GM21381 (cell line): ENCODE measurements at regions not wholly inside any gene's neighbourhood (a gene's known extent, or its start where the extent isn't known, plus 50 kb on each side); places are given as distances from the start of the nearest gene placed in this dataset.

Experiments used
- ATAC-seq: cut with Tn5 transposase; IDR thresholded peaks from one replicate; pipeline ENCODE4 v1.9.1; 2021; ENCODE audit warnings: mild to moderate bottlenecking, moderate library complexity; ENCODE audit not compliant: unreplicated experiment

DNA sequence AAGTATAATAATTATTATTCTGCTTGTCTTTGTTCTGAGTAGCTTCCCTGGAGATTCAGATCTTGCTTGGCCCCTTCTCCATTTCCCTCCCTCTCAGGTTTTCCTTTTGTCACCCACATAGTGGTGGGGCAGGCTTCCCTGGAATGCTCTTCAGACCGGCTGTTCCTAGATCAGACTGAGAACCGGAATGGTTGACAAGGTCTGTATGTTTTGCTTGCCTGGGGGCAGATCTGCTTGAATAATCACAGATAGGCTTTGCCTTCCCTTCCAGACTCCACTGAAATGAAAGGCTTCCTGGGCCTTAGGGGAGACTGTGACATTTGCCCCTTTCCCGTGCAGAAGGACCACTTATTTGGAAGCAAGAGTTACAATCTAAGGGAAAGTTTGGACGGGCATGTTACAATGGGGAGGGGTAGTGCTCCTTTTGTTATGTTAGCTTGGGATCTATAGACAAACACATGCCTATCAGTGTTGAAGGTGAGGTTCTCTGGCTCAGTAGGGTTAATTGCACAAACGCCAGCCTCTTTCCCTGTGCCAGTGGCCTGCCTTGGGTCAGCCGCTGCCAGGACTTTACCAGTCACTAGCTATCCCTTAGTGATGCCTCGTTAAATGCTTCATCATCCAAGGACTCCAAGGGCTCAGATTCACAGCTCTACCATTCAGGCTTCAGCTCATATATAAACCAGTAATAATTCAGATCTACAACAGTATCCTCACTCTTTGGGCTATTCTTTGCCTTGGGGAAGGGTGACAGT, 178.6 kb downstream of the SNAPC1 start:
- ATAC-seq: no peak

DNA sequence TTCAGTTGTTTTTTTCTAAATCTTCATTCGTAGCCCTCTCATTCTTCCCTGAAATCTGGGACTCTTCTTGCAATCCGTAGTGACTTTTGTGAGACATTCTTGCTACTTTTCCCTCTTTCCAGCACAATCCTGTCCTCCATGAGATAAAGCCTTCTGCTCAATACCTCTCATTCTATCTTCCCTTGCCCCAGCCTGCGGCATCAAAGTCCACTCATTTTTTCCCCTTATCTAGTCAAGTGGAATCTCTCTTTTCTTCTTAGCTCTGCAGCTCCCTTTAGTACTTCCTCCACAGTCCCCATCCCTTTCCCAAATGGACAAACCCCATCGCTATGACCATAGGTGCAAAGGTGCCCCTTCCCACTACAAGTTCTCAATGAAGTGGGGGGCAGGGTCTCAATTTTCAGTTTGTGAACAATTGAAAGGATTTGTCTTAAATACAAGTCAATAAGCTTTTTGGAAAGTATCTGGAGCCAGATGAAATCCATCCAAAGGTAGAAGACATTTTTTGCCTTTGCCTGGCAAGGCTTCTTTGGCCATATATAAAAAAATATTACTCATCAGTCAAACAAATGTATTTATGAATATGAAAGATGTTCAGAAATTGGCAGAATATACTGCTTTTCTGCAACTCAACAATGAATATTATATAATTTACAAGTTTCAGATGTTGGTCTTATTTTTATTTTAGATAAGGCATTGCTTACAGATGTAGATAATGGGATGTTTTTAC, 179.4 kb downstream of the SNAPC1 start:
- no peak for ATAC-seq

DNA sequence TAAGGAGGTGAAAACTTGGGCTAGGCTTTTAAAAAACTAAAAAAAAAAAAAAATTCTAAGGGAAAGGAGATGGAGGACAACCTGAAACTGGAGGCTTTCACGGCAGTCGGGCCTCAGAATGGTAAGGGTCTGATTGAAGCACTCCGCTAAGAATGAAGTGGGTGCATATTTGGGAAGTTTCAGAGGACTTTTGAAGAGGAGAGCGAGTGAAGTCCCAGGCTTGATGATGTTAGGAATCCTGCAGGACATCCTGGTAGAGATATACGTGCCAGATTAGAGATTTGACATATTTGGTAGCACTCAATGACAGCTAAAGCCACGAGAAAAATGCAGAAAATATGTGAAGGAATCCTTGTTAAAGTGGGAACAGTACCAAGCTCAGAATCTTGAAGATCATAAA, 186.2 kb downstream of the SNAPC1 start:
- no peak for ATAC-seq

DNA sequence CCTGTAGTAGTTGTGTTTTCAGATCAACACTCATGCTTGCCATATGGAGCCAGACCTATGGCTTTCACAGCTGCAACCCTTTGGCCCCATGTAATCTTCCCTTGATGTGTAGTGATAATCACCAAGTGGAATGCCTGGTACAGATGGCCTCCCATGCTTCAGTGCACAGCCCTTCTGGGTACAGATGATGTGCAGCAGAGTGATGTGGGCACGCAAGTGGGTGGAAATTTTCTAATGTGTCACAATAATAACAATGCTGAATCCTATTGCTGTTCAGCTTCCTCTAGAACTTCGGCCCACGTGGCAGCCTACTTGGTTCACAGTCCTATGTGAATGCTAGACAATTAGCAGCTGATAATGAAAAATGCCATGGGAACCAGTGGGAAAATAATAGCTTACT, 188.1 kb downstream of the SNAPC1 start:
- ATAC-seq: no peak

DNA sequence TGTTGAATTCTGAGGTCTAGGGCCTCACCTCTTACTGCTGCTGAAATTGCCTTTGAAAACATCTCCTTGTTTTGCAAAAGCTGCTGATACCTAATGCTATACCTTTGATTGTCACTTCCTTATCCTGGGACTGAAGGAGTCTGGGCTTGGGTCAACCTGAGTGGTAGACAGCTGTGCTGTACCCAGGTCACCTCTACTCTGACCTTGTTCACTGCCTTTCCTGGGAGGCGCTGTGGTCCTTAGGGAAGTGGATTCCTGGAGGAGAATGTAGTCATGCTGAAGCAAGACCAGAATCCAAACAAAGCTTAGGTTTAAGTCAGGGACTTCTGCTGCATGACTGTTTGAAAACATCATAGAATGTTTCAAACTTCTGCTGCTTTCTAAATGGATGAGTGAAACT, 191.4 kb downstream of the SNAPC1 start:
- ATAC-seq: no peak

DNA sequence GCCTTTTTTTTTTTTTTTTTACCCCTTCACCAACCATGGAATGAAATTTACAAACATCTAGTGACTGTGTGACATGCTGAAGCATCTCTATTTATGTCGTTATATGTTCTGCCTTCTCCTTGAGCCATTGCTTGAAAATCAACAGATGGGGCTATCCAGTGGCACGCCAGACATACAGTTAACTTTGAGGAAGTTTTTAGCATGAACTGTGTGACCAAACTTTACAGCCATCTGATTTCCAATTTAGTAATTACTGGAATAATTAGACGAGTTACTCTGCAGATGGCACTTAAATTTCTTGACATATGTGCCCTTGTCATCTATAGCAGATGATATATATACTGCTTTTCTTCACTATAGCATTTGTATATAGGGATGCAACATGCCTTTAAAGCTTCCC, 192.1 kb downstream of the SNAPC1 start:
- ATAC-seq: no peak

DNA sequence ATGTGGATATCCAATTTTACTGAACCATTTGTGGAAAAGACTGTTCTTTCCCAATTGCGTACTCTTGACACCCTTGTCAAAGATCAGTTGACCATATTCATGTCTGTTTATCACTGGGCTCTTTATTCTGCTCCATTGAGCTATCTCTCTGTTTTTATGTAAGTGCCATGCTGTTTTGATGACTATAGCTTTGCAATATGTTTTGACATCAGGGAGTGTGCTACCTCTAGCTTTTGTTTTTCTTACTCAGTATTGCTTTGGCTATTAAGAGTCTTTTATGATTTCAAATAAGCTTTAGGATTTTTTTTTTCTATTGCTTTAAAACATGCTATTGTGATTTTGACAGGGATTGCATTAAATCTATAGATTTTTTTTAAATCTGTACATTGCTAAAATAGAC, 194.3 kb downstream of the SNAPC1 start:
- ATAC-seq: no peak

DNA sequence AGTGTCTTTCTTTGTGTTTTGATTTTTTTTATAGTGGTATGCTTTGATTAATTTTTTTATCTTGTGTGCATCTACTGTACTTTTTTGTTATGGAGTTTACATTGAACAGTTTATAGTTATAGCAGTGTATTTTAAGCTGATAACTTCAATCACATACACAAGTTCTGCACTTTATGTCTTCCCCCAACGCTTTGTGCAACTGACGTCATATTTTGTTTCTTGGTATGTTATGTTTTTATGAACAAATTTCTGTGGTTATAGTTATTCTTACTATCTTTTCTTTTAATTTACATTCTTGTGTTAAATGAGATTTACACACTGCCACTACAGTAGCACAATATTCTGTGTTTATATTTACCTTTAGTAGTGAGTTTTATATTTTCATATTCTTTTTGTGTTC, 197.1 kb downstream of the SNAPC1 start:
- no peak for ATAC-seq

DNA sequence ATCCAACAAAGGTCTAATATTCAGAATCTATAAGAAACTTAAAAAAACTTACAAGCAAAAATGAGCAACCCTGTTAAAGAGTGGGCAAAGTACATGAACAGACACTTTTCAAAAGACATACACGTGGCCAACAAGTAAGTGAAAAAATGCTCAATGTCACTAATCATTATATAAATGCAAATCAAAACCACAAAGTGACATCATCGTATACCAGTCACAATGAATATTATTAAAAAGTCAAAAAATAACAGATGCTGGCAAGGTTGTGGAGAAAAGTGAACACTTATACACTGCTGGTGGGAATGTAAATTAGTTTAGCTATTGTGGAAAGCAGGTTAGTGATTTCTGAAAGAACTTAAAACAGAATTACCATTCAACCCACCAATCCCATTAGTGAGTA, 199.1 kb downstream of the SNAPC1 start:
- ATAC-seq: no peak

DNA sequence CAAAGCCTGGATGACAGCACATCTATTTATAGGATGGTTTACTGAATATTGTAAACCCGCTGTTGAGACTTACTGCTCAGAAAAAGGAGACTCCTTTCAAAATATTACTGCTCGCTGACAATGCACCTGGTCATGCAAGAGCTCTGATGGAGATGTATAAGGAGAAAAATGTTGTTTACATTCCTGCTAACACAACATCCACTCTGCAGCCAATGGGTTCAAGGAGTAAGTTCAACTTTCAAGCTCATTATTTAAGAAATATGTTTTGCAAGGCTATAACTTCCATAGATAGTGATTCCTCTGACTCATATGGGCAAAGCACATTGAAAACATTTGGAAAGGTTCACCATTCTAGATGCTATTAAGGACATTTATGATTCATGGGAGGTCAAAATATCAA, 201.7 kb downstream of the SNAPC1 start:
- ATAC-seq: no peak

DNA sequence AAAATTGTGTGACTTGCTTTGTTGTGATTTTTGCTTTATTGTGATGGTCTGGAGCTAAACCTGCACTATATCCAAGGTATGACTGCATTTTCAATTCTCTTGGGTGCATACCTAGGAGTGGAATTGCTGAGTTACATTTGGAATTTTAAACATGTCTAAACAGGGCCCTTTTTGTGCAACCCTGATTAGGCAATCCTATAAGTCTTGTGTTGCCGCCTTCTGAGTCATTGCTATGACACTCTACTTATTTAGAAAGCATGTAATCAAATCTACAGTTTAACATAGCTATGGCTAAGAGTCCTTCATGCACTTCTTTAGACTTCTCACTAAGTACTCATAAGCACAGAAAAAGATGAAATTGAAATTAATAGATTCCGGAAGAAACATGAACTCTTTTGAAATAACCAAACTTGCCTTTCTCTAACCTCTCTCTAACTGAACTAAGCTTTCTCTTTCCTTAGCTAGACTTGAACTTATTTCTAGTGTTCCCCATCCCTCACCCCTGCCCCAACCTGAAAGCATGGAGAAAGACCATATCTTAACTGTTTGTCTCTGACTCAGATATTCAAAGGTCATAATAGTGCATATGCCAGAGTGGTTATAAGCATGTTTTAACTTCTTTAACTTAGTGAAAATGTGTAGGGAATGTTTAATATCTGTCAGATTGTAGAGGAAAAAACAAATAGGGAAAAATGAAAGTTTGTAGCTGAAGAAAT, 203.0 kb downstream of the SNAPC1 start:
- ATAC-seq: no peak

DNA sequence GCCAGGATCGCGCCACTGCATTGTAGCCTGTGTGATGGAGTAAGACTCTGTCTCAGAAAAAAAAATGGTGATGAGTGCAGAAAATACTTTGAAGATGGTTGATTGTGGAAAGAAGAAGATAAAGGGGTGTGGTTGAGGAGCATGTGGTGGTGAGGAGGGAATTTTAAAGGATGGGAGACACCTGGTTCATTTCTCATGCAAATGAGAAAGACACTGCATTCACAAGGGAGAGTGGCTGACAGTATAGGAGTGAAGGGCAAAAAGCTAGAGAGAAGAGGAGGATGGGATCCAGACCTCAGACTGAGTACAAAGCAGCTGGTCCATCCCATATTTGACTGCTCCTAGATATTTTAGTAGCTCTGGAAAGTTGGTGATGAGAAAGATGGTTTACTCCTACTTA, 206.0 kb downstream of the SNAPC1 start:
- no peak for ATAC-seq

DNA sequence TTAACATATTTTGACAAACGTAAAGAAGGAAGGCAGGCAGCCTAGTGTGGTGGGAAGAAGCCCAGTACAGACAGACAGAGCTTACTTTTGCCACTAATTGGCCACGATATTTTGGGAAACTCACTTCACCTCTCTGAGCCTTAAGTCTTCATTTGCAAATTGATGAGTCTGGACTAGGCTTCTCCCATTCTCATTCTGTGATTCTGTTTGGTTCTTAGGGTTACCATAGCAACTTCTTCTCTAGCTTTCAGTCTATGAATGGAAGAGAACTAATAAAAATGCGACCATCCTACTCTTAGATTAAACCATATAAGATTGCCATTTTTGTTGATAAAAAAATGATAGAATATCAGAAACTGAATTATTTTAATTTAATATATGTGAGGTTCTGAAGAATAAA, 210.5 kb downstream of the SNAPC1 start:
- ATAC-seq: no peak

DNA sequence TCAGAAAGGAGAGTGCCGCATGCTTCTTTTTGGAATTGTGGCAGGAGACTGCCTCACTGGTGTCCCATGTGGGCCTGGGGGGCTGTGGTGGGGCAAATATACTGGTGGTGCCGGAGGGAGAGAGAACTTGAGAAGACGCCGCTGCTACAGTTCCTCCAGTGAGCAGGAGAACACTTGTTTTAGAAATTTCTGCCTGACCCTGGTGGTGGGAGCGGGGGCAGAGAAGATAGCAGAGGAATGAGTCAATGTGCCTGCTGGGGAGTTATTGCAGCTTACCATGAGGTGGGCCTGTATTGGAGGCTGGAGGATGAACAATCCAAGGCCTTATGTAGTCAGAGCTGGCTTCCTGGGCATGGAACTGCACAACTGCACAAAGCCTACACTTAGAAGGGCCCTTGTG, 211.8 kb downstream of the SNAPC1 start:
- ATAC-seq: no peak

DNA sequence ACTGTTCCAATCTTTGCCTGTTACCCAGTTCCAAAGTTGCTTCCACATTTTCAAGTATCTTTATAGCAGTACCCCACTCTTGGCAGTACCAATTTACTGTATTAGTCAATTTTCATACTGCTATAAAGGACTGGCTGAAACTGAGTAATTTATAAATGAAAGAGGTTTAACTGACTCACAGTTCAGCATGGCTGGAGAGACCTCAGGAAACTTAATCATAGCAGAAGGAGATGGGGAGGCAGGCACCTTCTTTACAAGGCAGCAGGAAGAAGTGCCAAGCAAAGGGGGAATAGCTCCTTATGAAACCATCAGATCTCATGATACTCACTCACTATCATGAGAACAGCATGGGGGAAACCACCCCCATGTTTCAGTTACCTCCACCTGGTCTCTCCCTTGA, 215.0 kb downstream of the SNAPC1 start:
- ATAC-seq: no peak

DNA sequence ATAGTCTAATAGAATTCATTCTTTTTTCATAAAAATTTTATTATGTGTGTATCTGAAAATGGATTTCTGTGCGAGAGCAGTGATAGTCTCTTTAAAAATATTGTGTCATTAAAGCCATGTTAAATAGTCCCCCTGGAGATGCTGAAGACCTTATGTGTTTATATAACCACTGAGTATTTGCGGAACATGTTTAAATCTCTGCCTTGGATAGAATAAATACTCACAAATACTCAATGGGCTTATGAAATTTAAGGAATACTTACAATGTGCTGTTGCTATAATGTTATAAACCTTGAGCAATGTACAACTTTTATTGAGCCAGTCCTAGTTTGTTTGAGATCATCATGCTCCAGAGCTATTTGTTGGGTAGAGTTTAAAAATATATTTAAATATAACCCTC, 226.0 kb downstream of the SNAPC1 start:
- ATAC-seq: no peak

DNA sequence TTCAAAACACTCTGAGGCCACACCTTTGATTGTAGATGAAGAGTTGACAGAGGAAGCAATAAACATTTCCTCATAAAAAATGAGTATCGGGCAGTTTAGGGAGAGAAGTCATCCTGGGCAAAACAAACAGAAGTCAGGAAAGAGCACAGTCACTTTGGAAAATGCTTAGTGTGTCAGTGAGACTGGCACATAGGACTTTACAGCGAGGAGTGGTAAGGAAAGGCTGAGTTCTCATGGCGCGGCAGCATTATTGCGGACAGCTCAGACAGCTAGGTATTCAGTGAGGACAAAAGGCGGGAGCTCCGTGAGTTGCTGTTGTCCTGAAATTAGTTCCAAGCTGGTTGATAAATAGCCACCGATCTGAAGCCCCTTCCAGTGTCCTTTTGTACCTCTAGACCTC, 229.9 kb downstream of the SNAPC1 start:
- no peak for ATAC-seq

DNA sequence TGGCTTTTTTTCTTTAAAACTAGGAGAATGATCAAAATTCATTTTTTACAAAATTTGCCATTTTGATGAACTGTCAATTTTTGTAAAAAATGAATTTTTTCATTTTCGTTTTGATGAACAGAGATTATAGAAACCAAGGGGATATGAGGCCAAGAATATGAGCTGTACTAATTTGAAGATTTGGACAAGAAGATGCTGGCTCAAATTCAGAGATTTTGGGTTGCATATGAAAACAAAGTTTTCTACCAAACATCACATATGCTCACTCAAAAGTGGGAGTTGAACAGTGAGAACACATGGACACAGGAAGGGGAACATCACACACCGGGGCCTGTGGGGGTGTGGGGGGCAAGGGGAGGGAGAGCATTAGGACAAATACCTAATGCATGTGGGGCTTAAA, 230.7 kb downstream of the SNAPC1 start:
- ATAC-seq: no peak

DNA sequence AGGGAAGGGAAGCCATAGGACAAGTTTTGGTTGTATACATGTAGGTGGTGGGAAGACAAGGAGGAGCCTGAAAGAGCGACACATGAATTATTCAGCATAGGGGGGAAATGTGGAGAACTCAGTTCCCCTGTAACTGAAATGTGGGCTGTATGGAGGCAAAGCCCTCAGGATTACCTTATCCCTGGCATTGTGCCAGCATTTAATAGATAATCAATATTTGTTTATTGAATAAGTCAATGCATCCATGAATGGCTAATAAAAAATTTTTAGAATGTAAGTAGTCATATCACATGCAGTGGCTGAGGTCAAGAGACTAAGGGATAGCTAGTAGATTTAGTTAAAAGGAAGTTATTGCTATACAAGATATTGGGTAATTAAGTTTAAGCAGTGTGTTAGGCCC, 232.4 kb downstream of the SNAPC1 start:
- no peak for ATAC-seq

DNA sequence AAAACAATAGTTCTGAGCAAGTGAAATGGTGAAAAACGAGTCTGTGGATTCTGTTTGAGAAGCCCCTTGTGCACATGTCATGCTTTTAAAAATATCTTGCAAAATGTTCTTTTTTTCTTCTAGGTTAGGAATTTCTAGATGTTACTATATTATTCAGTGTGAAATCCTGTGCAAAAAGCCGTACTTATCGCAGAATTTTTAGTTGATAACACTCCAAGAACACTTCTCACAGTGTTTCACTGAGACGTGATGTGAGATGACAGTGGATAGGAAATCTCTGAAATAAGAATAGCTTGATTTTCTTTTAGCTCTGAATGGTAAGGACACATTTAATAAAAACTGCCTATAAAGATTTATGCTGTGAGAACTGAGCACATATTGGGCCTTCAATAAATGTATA, 234.5 kb downstream of the SNAPC1 start:
- no peak for ATAC-seq

DNA sequence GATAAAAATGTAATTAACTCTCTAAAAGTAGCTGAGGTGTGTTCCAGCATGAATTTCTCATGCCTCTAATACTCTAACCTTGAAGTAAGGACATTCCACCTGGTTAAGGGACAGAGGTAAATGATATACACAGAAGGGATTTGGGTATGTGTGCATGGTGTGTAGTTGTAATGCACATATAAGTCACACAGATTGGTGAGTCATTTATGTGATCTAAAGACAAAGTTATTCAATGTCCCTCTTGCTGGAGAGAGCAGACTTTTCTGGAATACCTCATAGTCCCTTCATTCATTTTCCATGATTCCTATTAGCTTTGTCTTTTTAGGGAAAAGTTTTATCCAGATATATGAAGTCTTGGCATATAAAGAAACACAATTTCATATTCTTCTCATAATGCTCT, 234.9 kb downstream of the SNAPC1 start:
- no peak for ATAC-seq

DNA sequence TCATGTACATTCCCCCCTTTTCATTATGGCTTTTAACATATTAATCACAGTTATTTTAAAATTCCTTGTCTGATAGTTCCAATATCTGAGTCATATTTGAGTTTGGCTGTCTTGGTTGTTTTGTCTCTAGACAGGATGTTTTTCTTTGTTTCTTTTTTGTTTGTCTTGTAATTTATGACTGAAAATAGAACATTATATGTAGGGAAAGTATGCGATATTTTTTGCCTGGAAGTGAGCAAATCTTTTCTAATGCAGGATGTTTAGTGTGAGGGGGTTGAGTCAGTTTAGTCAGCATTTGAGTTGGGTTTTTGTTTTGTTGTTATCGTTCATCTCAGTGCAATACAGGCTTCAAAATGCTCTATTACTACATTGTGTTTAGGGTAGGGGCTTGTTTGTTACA, 239.7 kb downstream of the SNAPC1 start:
- no peak for ATAC-seq
